HG03175 (cell line): ENCODE measurements at regions not wholly inside any gene's neighbourhood (a gene's known extent, or its start where the extent isn't known, plus 50 kb on each side); places are given as distances from the start of the nearest gene placed in this dataset.

Experiments
- ATAC-seq: cut with Tn5 transposase; IDR thresholded peaks from one replicate; pipeline ENCODE4 v1.9.1; 2021; ENCODE audit warnings: mild to moderate bottlenecking, moderate library complexity; ENCODE audit not compliant: unreplicated experiment

DNA sequence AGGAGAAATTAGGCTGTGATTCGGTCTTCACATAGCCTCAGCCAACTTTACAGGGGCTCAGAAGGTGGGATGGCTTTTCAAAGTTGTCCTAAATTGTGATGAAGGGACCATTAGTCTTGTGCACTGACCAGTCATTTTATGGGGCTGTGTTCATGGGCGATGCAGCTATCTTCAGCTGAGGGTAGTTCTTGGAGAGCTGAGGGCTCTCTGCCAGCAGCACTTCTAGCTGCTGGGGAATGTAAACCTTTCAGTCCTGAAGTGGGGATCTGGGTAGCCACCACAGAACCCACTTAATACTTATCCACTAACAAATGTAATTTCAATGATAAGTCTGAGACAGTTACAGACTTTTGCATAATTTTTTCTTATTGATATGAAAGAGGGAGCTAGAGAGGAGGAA lies 270.6 kb downstream of the AEBP2 start:
- no peak for ATAC-seq

DNA sequence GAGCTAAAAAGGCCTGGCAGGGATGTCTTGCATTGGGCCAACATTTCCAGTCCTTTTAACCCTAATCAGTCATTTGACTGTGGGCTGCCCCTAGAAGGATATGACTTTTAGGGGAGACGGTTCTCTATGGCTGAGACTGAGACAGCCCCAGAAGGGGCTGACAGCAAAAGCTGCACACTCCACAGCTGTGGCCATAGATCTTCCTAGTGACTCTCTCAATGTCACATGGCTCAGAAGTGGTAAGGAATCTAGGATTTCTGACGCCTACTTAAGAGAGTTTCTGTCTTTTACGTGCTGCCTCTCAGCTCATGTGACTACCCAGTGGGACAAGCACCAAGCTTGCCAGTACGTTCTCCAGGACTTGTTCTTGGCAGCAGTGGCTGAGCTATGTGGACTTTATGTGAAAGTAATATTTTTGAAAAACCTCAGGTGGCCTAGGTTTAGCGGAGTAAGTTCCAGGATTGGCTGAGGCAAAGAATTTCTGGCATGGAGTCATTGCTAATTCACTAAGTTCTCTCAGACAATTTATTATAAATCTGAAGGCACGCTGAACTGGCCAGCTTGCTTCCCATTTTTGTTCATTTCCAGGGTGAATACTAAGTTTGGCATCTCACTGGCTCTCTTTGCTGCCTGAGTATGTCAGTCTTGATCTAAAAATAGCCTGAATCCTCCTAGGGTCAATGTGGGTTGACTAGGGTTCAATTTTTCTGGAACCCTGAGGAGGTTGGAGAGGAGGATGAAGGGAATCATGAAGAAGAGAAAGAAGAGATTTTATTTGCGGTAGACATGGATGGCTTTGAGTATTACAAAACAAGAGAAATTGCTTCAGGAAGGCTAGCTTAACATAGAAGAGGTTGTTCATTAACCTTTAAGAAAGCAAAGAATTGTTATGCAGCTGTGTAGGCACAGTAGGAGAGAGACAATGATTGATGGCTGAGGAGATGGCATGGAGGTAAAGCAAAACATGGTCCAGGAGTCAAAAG lies 271.8 kb downstream of the AEBP2 start:
- no peak for ATAC-seq

DNA sequence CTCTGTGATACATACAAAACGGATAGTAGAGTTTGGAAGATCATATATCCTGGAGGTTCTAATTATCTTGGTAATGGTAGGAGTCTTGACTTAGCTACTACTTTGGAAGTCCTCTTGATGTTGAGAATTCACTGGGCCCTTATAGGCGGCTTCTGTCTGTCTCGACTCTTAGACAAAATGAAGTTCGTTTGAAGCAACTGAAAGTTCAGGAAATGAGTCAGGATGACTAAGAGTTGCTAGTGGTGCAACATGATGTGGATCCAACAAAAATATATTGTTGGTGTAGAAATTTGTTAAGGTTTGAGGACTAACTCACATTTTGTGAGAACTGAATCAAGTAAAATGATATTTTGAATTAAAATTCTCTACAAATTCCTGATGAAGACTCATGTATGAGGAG lies 272.7 kb downstream of the AEBP2 start:
- no peak for ATAC-seq

DNA sequence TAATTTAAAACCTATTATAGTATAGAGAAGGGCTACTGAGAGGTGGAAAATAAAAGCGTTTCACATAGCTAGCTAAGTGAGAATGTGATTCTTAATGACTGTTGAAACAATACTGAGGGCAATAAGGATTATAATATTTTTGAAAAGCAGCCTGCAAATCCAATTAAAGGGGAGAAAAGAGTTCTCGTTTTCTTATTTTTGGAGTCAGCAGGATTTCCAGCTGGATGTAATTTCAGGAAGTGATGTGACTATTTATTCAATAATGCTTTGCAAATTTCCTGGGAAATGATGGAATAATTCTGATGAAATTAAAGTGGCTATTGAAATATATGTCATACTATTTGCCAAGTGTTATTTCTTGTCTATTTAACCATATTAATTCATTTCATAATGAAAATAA lies 279.1 kb downstream of the AEBP2 start:
- no peak for ATAC-seq

DNA sequence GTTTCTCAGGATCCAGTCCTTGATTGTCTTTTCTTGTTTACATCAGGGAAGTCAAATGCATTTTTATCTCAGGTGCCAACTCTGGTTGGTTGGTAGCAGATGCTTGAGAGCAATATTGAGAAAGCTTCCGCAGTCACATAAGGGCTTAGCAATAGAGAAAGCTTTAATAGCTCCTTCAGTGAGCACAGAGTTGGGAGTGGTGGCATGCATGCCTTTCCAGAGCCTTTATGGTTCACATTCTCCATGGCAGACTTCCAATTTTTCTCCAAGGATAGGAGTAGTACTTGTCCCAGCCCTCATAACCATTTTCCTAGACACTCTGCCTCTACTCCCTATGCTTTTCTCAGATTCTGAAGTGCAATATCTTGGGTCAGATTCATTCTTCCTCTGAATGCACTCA lies 280.4 kb downstream of the AEBP2 start:
- ATAC-seq = no peak

DNA sequence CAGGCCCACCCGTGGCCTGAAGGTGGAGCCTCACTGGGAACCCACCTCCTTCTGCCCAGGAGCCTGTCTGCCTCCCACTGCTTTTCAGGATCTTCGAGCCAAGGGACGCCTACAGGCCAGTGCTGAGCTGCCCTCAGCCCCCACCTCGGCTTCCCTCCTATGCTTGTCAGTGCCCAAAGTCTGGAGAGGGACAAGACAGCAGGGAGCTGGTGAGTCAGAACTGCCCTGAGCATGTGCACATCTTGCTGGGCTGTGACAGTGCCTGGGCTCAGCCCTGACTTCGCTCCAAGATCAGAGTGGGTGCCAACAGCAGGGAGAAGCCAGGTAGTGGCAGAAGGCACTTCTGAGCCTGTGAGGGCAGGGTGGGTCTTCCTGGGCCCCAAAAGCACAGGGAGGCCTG lies 286.8 kb downstream of the AEBP2 start:
- ATAC-seq = no peak

DNA sequence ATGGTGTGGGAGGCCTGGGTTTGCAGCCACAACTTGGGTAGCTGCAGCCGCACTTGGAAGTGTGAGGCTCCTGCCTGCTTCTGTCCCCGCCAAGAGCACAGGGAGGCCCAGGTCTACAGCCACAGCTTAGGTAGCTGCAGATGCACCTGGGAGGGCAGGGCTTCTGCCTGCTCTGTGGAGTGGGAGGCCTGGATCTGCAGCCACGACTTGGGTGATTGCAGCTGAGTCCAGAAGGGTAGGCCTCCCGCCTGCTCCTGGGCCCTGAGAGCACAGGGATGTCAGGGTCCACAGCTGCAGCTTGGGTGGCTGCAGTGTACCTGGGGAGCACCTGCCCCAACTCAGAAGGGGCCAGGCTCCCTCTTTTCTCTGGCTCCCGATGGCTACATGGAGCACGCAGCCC lies 287.3 kb downstream of the AEBP2 start:
- ATAC-seq = no peak

DNA sequence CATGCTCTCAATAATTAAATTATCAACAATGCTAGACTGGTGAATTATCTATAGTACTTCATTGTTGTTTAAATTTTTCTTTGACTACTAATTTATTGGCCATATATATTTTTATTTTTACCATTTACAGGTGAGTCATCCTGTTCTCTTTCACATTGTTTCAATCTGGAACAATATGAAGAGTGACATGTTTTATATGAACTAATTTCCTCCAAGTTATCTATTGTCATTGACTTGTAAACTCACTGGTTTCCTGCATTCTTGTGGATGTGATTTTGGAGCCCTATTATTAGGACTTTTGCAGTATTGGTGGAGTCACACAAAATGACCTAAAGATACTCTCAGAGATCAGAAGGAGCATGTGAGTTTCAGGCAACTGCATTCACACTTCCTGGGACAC lies 297.7 kb downstream of the AEBP2 start:
- ATAC-seq = no peak

DNA sequence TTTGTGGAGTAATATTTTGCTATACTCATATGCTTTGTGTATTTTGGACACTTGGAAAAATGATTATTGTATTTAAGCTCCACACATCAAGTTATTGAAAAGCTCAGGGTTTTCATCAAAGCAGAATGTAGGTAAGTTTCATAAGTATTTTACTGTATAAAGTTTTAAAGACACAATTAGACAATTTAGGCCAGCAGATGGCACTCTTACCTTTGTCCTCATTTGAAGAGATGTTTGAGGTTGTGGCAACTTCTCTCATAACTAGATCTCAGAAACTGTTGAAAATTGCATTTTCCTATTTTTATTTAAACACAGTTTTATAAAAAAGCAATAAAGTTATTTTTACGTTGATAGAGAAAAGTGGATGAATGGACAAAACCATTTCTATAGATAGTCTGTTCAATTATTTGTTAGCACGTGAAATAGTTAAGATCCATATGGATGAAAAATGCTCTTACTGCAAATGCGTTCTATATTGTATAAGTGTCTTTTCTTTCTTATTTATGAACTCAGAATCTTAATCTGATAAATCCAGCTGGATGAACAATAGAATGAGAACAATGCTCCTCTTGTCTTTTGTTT lies 300.0 kb downstream of the AEBP2 start:
- no peak for ATAC-seq

DNA sequence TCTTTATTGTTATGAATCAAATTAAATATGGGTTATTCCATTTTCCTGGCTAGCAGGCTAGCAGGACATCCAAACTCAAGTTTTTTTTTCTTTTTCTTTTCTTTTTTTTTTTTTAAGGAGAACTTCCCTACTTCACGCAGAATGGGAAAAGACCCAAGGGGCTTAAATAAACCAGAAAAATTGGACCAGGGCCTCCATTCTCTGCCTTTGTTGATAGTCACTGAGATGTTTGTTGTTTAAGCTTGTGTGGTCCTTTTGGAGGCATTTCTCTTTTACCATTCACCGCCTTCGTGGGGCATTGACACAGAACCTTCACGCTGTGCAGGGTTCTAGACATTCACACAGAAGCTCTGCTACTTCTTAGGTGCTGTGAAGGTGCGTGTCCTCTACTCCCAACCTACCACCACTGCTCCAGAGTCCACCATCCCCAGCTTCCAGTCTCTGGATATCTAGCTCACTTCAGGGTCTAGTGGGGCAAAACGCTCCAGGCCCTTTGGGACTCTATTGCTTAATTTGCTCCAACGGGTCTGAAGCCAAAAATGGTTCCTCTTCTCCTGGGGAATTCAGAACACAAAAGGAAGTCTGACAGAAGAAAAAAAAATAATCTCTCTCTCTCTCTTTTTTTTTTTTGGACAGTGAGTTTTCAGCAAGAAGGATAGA lies 301.3 kb downstream of the AEBP2 start:
- no peak for ATAC-seq

DNA sequence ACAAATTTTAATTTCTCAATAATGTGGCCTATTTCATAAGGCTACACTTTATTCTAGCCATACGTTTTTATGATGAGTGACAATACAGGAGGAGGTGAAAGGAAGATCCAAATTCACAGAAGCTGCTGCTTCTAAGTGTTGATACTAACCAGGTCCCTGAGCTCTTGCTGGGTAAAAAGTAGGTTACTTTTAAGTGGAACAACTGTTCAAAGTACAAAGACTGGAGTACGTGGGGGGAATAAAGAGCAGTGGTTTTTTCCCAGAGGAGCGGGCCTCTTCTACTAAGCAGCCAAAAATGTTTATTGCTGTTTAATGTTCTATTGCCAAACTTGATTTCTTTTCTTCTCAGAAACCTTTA lies 301.8 kb downstream of the AEBP2 start:
- ATAC-seq = no peak

DNA sequence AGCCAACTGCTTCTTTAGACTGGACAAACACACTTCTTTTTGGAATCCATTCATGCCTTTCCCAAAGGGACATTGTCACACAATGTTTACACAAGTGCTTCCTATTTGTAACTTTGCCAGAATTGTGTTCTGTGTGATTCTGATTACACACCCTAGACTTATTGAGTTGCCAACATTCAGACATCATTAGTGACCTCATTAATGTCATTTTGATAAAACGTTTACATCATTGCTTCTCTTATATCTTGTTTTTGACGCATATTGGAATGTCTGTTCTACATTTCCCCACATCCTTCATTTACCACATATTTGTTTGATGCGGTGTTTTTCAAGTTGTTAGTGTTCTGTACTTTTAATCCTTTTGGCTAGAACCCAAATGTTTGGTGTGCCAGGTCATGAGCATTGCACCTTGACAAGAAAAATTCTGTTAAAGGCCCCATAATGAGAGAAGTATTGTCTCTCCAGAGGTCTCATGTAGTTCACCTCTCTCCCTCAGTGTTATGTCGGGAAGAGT lies 305.5 kb downstream of the AEBP2 start:
- ATAC-seq = no peak

DNA sequence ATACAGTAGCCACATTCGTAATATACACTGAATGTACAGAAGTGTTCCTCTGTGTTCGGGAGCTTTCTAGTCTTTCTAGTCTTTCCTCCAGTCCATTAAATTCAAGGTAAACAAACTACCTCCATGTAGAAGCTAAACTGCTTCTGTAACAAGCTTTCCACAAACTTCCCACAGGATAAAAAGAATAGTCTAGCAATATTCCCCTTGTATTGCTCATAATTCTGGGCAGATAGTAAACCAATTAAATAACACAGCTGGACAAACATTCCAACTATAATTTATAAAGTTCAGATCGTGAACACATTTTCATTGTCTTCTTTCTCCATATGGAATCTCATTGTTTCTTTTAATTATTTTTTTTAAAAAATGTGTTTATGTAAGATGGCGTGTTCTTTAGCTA lies 307.2 kb downstream of the AEBP2 start:
- no peak for ATAC-seq

DNA sequence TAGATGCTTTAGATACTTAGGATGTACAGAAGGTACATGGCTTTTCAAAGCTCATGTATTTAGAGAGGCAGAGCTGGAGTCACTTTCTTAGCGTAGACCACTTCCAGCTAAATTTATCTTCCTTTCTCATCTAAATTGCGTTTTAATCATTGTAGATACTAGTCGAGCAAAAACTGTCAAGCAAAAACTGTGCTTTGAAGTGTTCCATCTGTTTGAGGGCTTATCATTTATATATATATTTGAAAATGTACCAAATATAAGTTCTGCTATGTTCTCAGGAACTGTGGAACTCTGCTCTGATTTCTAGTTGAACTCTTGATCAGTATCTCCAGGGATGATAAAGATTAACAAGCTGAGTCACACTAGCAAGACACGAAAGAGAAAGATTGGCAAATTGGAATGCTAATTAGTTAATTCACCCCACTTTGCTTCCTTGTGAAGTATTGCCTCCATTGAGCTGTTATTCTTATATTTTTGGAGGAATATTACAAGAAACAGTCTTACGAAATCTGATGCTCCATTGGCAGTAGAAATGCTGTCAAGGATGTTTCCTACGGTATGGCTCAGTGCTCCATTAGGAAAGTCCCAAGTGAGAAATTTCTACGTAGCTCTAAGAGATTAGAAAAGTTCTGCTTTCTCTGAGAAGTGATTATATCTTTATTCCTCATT lies 310.7 kb downstream of the AEBP2 start:
- ATAC-seq = no peak

DNA sequence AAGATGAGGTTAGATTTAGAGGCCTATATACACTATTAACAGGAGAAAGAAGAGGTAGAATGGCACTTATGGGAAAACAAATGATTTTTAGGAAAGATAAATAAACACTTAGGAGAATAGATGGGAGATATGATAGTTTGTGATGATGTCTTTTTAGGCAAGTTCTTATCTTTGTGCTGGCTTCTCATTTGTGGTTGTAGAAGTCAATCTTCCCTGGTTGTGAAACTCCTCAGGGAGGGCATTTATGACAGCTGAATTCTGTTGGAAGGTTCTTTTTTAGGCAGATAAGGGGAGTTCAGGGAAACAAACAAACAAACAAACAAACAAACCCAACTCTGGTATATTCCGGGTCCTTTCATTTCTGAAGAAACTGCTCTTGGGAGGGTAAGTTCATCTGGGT lies 311.8 kb downstream of the AEBP2 start:
- ATAC-seq = no peak

DNA sequence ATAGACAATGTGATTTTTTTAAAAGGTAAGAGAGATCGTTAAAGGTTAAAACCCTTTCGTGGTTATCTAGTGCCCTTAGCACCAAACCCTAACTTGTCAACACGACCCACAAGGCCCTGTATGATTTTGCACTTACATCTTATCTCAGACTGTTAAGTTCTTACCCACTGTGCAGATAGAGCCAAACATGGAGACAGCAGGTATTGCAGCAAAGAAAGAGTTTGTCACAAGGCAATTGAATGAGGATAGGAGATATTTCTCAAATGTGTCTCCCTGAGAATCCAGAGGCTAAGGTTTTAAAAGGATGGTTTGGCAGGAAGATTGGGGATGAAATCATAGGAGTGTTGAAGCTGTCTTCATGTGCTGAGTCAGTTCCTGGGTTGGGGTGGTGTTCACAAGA lies 313.4 kb downstream of the AEBP2 start:
- ATAC-seq = no peak

DNA sequence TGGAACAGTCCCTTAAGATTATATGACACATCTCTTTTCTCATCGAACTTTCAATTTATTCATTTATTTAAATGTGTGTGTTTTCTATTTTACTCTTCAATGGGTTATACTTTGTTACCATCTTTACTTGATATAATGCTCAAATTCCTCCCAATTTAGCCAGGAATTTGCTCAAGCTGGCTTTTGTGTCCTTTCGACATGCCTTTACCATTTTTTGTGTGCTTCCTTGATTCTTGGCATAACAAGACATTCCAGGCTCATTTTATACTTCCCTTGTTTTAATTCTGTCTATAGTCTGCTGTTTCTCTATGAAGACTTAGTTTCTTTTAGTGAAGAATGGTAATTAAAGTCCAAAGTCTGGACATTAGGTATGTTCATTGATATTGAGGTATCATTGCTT lies 315.8 kb downstream of the AEBP2 start:
- ATAC-seq = no peak

DNA sequence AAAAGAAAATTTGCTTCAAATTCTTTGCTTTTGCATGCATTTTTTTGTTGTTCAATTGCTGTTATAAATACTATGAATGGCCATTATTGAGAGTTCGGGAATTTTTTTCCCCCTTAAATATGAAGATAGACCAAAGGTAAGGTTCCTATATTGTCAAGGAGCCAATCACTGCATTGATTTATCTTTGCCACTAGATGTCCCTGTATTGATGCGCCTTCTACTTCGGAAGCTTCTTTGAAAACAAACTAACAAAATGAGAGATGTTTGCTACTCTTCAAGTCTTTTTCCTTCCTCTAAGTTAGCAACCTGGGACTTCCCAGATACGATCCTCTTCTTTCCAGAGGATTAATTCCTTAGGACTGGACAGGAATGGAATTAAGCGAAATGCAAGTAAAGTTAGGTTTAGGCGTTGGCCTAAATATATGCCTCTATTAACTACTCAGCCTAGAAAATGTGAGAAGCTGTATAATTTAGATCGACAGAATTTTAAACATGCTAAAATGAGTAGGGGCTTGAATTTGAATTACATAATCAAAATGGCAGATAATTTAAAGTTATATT lies 318.1 kb downstream of the AEBP2 start:
- ATAC-seq = no peak

DNA sequence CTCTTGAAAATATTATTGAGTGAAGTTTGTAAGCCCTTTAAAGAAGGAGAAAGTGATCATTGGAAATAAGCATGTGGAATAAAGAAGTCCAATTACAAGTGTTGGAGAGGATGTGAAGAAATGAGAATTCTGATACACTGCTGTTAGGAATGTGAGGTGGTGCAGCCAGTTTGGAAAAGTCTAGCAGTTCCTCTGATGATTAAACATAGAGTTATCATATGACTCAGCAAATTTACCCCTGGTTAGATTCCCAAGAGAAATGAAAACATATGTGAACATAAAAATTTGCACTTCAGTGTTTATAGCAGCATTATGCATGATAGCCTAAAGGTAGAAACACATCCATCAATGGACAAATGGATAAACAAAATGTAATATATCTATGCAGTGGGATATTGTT lies 319.9 kb downstream of the AEBP2 start:
- ATAC-seq = no peak

DNA sequence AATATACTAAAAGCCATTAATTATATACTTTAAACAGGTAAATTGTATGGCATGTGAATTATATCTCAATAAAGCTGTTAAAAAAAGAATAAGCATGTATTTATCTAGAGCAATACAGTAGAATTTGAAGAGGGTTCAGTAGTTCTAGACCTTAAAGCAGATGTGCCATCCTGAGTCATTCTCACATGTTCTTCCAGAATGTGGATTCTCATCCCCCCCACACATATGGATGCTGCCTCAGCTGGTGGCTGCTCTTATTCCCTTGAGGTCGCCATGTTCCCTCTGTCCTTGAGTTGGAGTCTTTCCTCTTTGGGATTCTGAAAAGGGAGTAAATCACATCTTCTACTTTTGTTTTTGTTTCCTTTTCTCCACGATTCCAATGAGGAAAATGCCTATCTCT lies 321.3 kb downstream of the AEBP2 start:
- ATAC-seq = no peak

DNA sequence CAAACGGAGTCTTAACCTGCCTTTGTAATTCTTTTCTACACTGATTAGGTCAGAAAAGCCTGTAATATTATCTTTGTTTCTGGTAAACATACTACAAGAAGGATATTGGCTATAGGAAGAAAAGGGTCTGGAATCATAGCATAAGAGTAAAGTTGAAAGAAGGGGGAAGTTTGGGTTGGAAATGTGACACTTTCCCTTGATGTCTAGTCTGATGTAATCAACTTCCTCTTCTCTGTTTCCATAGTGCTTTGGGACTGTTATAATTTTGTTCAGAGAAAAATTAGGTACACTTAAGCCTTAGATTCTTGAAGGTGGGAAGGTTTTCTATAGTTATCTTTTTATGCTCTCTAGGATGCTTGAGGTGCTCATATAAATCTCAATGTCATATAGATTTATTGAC lies 322.2 kb downstream of the AEBP2 start:
- no peak for ATAC-seq
